CD4-positive, alpha-beta T cell treated with Interleukin-6 for 4 hours (primary cell): ENCODE measurements at regions not wholly inside any gene's neighbourhood (a gene's known extent, or its start where the extent isn't known, plus 50 kb on each side); places are given as distances from the start of the nearest gene placed in this dataset.
"Not testable (repeated sequence)": the region's sequence is repeated elsewhere in the genome, so short reads cannot be mapped to it uniquely, and the experiment has no call there.

Experiments
- DNase-seq: peaks from one replicate; pipeline ENCODE4 v3.0.0-alpha.2; 2020; ENCODE audit warnings: mixed read lengths

DNA sequence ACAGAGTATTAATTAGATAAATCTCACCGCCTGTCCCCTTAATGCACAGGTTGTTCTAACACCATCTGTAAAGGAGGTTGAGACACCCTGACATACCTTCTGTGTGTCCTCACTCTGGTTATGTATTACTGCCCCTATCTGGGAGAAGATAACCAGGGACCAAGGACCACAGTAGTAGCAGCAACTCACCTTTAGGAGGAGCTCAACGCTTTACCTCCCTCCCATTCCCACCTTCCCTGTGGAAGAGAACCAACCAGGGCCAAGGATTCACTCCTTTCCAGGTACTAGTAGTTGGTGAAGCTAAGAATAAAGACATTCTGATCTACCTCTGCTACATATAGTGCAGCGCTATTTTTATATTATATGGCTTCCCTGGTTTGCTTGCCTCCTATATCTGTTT, 232.6 kb downstream of the MEX3B start:
- DNase-seq, result no peak

DNA sequence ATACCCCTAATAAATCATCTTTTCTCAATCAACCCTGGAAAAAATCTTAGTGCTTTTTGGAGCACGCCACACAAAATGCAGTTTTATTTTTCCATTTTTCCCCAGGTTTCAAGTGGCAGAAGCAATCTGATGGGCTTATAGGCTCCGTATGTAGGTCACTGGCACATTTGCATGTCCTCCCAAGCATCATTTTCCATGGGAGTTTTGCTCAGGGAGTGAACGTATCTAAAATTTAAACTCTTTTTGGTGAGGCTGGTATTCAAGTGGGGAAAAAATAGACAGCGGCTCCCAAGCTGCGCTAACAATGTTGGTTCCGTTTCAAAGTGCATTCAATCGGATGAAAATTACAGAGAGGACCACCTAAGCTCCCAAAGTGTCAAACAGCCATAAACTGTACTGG, 233.4 kb downstream of the MEX3B start:
- no peak for DNase-seq

GRCh38 chr15:81811736-81812135, 234.1 kb downstream of the MEX3B start:
- DNase-seq, result no peak

DNA sequence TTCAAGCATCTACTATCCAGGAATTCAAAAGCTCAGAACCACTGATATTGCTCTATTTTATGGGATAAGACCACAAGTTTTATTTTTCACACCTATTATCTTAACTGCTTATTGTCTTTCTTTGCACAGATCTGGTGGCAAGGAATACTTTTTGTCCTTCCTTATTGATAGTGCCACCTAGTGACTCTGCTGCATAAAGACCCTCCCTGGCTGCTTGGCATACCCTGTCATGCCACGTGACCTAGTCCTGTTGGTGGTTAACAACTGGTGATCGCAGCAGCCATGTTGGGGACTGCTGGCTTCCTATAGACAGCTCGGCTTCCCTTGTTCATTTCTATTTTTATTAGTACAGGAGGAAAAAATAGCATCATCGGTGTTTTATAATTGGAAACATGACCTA, 236.3 kb downstream of the MEX3B start:
- no peak for DNase-seq

GRCh38 chr15:81807806-81808205, 238.0 kb downstream of the MEX3B start:
- DNase-seq, result no peak

GRCh38 chr15:81807186-81807585, 238.6 kb downstream of the MEX3B start:
- no peak for DNase-seq

DNA sequence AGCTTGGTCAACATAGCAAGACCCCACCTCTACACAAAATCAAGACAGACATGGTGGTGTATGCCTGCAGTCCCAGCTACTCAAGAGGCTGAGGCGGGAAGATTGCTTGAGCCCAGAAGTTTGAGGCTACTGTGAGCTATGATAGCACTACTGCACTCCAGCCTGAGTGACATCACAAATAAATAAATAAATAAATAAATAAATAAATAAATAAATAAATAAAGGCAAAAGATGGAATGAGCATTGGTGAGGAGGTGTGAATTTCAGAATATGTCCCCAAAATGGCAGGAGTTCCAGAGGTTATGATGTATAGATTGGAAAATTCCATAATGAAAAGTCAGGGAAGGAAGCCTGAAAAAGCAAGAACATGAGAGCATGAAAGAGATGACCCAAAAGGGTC, 249.9 kb downstream of the MEX3B start:
- no peak for DNase-seq

GRCh38 chr15:81792646-81793045, 253.2 kb downstream of the MEX3B start:
- DNase-seq, result no peak

DNA sequence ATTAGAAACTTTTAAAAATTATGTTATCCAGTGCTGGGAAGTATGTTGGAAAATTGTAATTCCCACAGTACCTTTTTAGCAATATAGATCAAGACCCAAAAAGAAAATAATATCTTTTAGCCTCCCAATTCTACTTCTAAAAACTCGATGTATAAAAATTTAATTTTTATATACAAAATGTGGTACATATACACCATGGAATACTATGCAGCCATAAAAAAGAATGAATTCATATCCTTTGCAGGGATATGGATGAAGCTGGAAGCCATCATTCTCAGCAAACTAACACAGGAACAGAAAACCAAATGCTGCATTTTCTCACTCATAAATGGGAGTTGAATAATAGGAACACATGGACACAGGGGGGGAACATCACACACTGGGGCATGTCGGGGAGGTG, 254.5 kb downstream of the MEX3B start:
- not testable (repeated sequence) for DNase-seq

DNA sequence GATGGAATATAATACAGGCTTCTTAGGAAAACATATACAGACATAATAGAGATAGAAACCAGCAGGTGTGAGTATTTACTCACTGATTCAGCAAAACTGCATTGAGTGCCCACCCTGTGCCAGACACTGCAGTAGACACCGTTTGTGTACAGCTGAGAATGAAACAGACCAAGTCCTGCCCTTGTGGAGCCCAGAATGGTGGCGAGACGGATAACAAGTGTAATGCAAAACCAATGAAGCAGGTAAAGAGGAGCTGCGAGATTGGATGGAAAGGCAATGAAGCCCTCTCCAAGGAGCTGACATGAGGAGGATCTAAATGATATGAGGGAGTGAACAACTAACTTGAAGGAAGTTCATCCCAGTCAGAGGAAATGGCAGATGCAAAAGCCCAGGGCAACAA, 256.4 kb downstream of the MEX3B start:
- no peak for DNase-seq

GRCh38 chr15:81786776-81787175, 259.0 kb downstream of the MEX3B start:
- DNase-seq, result no peak

DNA sequence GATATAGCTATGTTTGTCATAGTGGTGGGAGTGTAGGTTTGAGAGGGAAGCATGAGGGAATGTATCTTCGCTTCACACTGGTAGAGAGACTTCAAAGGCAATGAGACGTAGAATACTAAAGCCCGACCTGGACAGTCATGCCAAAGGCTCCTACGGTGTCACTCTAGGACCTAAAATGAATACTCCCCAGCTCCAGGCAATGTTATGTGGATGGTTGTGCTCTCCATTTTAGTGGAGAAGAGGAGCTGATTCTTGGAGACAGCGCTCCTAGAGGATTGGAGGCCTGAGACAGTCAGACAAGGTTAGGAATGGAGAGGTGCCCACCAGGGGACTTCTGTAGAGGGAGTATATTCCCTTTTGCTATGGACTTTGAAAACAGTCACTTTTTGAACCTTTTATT, 260.1 kb downstream of the MEX3B start:
- DNase-seq, result no peak

DNA sequence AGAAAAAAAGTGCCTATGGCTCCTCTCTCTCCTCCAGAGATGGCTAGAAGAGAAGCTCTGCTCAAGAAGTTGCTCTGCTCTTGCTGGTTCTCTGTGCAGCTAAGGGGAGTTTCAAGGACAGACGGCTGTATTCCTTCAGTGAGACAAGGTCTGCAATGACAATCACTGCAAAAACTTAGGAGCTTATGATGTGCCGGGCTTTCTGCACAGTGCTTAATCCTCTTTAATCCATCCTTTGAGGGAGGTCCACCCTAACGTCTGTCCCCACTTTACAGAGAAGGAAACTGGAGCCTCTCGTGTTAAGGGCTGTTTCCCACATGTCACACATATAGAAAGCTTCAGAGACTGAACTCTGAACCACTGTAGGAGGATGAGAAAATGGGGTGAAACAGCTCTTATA, 260.6 kb downstream of the MEX3B start:
- no peak for DNase-seq

DNA sequence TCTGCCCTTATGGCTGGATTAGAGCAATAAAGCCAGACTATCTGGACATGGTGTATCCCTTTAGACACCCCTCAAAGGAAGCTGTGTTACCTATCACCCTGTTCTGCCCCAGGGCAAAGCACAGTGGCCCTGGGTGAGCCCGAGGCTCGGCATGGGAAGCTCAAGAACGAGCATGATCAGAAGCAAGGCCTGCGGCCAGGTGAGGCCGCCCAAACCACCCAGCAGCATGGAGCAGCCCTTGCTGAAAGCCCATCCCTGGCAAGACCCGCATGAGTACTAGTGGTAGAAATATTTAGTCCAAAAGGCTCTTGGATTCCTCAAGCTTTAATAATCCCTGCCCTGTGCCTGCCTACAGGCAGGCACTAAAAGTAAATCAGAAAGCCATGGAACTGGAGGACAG, 261.1 kb downstream of the MEX3B start:
- no peak for DNase-seq

- DNase-seq, result no peak
Measured at GRCh38 chr15:81783586-81783985, 262.2 kb downstream of the MEX3B start.

DNA sequence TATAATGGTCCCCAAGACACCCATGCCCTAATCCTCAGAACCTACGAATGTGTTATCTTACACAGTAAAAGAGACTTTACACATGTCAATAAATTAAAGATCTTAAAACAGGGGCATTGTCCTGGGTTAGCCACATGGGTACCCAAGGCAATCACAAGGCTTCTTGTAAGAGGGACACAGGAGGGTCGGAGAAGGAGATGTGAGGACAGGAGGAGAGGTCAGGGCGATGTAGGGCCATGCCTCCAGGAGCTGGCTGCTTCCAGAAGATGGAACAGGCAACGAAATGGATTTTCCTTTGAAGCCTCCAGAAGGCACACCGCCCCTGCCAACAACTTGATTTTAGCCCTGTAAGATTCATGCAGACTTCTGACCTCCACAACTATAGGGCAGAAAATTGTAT, 262.7 kb downstream of the MEX3B start:
- no peak for DNase-seq

- no peak for DNase-seq
Measured at GRCh38 chr15:81781395-81781794, 264.4 kb downstream of the MEX3B start.

- DNase-seq, result no peak
Measured at GRCh38 chr15:81780966-81781365, 264.9 kb downstream of the MEX3B start.

- no peak for DNase-seq
Measured at GRCh38 chr15:81779181-81779580, 266.6 kb downstream of the MEX3B start.

- no peak for DNase-seq
Measured at GRCh38 chr15:81777546-81777945, 268.3 kb downstream of the MEX3B start.

DNA sequence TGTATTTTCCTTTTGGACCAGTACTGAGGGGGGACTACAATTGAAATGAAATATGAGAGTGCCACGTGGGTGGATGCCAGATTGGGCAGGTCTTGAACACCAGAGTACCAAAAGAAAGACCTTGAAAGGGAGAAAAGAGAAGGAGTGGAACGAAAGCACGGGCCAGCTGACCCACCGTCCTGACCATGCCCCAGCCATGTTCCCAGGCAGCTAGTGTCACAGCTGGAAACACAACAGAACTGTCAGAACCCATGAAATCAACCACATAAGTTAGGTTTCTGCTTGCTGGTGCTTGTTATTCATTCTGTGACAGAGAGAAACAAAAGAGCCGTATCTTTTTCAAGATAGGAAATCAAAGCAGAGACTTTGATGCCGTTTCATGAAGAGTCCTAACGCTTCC, 268.8 kb downstream of the MEX3B start:
- no peak for DNase-seq

DNA sequence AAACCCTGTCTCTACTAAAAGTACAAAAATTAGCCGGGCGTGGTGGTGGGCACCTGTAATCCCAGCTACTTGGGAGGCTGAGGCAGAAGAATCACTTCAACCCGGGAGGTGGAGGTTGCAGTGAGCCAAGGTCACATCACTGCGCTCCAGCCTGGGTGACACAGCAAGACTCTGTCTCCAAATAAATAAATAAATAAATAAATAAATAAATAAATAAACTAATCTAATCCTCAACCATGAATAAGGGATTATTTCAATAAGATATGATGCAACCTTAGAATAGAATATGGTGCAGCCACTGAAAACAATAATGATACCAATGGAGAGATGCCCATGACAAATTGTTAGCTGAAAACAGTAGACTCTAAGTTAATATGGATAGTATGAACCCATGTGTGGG, 270.0 kb downstream of the MEX3B start:
- not testable (repeated sequence) for DNase-seq

GRCh38 chr15:81774309-81774708, 271.5 kb downstream of the MEX3B start:
- no peak for DNase-seq

DNA sequence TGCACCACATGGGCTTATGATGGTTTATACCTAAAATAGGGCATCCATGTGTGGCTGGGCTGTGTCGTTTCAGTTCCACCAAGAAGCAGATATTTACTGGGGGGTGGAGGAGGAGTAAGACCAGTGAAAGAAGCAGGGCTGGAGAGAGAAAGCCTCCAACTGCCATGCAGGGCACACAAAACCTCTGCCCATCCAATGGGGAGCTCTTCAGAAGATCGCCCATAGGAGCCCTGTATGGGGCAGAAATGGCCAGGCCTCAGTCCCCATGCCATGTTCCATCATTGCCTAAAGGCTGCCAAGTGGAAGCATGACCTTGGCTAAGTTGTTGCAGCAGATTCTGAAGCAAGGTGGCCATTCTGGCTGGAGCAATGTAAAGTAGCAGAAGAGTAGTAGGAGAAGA, 277.0 kb downstream of the MEX3B start:
- DNase-seq, result no peak

GRCh38 chr15:81766829-81767475, 278.9 kb downstream of the MEX3B start:
- DNase-seq, result no peak

DNA sequence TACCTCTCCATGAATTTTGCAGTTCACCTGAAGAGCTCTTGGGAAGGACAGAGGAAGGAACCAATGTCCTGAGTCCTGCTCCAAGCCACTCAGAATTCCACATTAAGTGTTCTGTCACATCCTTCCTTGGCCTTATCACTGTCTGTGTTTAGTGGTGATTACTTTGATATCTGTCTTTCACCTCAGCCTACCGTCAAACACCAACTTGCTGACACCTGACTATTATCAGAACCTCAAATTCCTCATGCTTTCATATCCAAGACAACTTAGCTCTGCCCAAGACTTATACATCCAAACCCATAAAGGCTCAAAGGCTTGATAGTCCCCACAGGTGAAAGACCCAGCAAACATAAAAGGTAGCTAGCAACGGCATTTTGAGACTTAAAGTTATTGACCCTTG, 280.0 kb downstream of the MEX3B start:
- no peak for DNase-seq
